22Rv1 (cell line): ENCODE measurements at regions not wholly inside any gene's neighbourhood (a gene's known extent, or its start where the extent isn't known, plus 50 kb on each side); places are given as distances from the start of the nearest gene placed in this dataset.
"Not testable (repeated sequence)": the region's sequence is repeated elsewhere in the genome, so short reads cannot be mapped to it uniquely, and the experiment has no call there.

Source experiments
- ZFX ChIP-seq: fragments of 450-650 bp; IDR thresholded peaks from 2 replicates; pipeline ENCODE4 v1.6.1; 2017; ENCODE audit warnings: antibody characterized with exemption, borderline replicate concordance
- TF ChIP-seq, protein P1 (sequence below): fragments of 450-650 bp; IDR thresholded peaks from 2 replicates; pipeline ENCODE4 v1.5.1; 2017; ENCODE audit warnings: mild to moderate bottlenecking

DNA sequence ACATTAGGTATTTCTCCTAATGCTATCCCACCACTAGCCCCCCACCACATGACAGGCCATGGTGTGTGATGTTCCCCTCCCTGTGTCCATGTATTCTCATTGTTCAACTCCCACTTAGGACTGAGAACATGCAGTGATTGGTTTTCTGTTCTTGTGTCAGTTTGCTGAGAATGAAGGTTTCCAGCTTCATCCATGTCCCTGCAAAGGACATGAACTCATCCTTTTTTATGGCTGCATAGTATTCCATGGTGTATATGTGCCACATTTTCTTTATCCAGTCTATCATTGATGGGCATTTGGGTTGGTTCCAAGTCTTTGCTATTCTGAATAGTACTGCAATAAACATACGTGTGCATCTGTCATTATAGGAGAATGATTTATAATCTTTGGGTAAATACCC lies 68.4 kb upstream of the RASA1 start:
- TF ChIP-seq, protein P1, sequence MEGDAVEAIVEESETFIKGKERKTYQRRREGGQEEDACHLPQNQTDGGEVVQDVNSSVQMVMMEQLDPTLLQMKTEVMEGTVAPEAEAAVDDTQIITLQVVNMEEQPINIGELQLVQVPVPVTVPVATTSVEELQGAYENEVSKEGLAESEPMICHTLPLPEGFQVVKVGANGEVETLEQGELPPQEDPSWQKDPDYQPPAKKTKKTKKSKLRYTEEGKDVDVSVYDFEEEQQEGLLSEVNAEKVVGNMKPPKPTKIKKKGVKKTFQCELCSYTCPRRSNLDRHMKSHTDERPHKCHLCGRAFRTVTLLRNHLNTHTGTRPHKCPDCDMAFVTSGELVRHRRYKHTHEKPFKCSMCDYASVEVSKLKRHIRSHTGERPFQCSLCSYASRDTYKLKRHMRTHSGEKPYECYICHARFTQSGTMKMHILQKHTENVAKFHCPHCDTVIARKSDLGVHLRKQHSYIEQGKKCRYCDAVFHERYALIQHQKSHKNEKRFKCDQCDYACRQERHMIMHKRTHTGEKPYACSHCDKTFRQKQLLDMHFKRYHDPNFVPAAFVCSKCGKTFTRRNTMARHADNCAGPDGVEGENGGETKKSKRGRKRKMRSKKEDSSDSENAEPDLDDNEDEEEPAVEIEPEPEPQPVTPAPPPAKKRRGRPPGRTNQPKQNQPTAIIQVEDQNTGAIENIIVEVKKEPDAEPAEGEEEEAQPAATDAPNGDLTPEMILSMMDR, result not testable (repeated sequence)
- not testable (repeated sequence) for TF ChIP-seq ZFX
